ENCODE measurements at regions not wholly inside any gene's neighbourhood (a gene's known extent, or its start where the extent isn't known, plus 50 kb on each side); places are given as distances from the start of the nearest gene placed in this dataset.

GRCh38 chr10:120741396-120741795 lies 109.8 kb upstream of the WDR11 start:
- in situ Hi-C loops (cut with MboI; ENCODE audit: low sequenced_read_pairs, unreplicated experiment) = no loop called here
- TF ChIP-seq CTCF (IDR thresholded peaks at IDR 0.05; ENCODE audit: borderline replicate concordance, control extremely low read depth, extremely low read depth, insufficient read depth, missing control alignments) = no peak
- DNase-seq (ENCODE audit: low spot score) = no peak

GRCh38 chr10:120742373-120742772 lies 108.8 kb upstream of the WDR11 start:
- no peak for TF ChIP-seq CTCF (IDR thresholded peaks at IDR 0.05; ENCODE audit: borderline replicate concordance, control extremely low read depth, extremely low read depth, insufficient read depth, missing control alignments)
- no peak for DNase-seq (ENCODE audit: low spot score)
- in situ Hi-C loops (cut with MboI; ENCODE audit: low sequenced_read_pairs, unreplicated experiment) = no loop called here

GRCh38 chr10:120744040-120744439 lies 107.1 kb upstream of the WDR11 start:
- no peak for TF ChIP-seq CTCF (IDR thresholded peaks at IDR 0.05; ENCODE audit: borderline replicate concordance, control extremely low read depth, extremely low read depth, insufficient read depth, missing control alignments)
- DNase-seq (ENCODE audit: low spot score) = no peak
- in situ Hi-C loops (cut with MboI; ENCODE audit: low sequenced_read_pairs, unreplicated experiment) = no loop called here

- DNase-seq (ENCODE audit: low spot score) = no peak
- in situ Hi-C loops (cut with MboI; ENCODE audit: low sequenced_read_pairs, unreplicated experiment) = no loop called here
- TF ChIP-seq CTCF (IDR thresholded peaks at IDR 0.05; ENCODE audit: borderline replicate concordance, control extremely low read depth, extremely low read depth, insufficient read depth, missing control alignments) = no peak
These were observed 105.0 kb upstream of the WDR11 start for GRCh38 chr10:120746001-120746777.

DNA sequence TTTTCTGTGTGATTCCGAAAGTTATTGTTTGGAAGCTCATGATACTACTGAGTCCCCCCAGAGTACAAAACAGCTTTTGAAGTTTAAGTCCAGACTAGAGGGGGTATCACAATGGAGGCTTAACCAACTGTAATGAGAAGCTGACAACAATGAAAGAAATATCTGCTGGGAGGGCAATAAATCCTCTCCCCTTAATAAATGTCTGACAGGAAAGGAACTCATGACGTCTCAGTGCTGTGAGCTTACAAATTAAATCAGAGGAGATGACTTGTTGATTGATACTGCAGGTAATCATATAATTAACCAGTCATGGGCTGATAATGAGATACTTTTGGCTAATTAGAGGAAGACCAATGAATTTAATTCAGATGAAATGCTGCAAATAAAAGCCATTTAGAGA lies 102.6 kb upstream of the WDR11 start:
- in situ Hi-C loops (cut with MboI; ENCODE audit: low sequenced_read_pairs, unreplicated experiment) = no loop called here
- DNase-seq (ENCODE audit: low spot score) = no peak
- TF ChIP-seq CTCF (IDR thresholded peaks at IDR 0.05; ENCODE audit: borderline replicate concordance, control extremely low read depth, extremely low read depth, insufficient read depth, missing control alignments) = no peak

- in situ Hi-C loops (cut with MboI; ENCODE audit: low sequenced_read_pairs, unreplicated experiment) = no loop called here
- DNase-seq (ENCODE audit: low spot score) = no peak
- TF ChIP-seq CTCF (IDR thresholded peaks at IDR 0.05; ENCODE audit: borderline replicate concordance, control extremely low read depth, extremely low read depth, insufficient read depth, missing control alignments) = no peak
These were observed 102.1 kb upstream of the WDR11 start for GRCh38 chr10:120749072-120749471.
